Prostate gland (tissue), 2 donors: ENCODE measurements at regions not wholly inside any gene's neighbourhood (a gene's known extent, or its start where the extent isn't known, plus 50 kb on each side); places are given as distances from the start of the nearest gene placed in this dataset.

Experiments
- CTCF ChIP-seq, 4 experiments: fragments of 200-600 bp in 2 of 4; fragments of 450-650 bp in 2 of 4; sonication (generic) in 2 of 4; IDR thresholded peaks; 1 replicate in 3 of 4; 2 replicates in 1 of 4; pipeline ENCODE4 v1.5.1; 2016 to 2019; ENCODE audit warnings: antibody characterized with exemption in 4 of 4, mild to moderate bottlenecking in 2 of 4, moderate library complexity in 2 of 4
- POLR2A ChIP-seq: fragments of 450-650 bp; IDR thresholded peaks from one replicate; pipeline ENCODE4 v1.6.1; 2016; ENCODE audit warnings: antibody characterized with exemption, mild to moderate bottlenecking
- POLR2AphosphoS5 ChIP-seq: sonication (generic); formaldehyde crosslinking; IDR thresholded peaks from one replicate; pipeline ENCODE4 v1.6.1; 2017; ENCODE audit warnings: antibody characterized with exemption

GRCh38 chr4:95929448-95930064, 89.7 kb downstream of the PDHA2 start:
- TF ChIP-seq POLR2AphosphoS5 (no peak), CTCF (IDR thresholded peaks at IDR 0.05) (no peak), POLR2A (no peak)
